C4-2B (cell line): ENCODE measurements at regions not wholly inside any gene's neighbourhood (a gene's known extent, or its start where the extent isn't known, plus 50 kb on each side); places are given as distances from the start of the nearest gene placed in this dataset.
A peak's percentile ranks its signal among the peaks of the same experiment; 100 is the strongest.

Experiments used
- H3K27ac ChIP-seq: fragments of 450-650 bp; 2 replicates; pipeline ENCODE4 v1.5.1; 2017
- ZFX ChIP-seq: fragments of 450-650 bp; IDR thresholded peaks from 2 replicates; pipeline ENCODE4 v1.6.1; 2017
- TF ChIP-seq, protein P1 (sequence below): fragments of 450-650 bp; conservative IDR thresholded peaks from 2 replicates; pipeline ENCODE4 v1.5.1; 2017; ENCODE audit warnings: mild to moderate bottlenecking

DNA sequence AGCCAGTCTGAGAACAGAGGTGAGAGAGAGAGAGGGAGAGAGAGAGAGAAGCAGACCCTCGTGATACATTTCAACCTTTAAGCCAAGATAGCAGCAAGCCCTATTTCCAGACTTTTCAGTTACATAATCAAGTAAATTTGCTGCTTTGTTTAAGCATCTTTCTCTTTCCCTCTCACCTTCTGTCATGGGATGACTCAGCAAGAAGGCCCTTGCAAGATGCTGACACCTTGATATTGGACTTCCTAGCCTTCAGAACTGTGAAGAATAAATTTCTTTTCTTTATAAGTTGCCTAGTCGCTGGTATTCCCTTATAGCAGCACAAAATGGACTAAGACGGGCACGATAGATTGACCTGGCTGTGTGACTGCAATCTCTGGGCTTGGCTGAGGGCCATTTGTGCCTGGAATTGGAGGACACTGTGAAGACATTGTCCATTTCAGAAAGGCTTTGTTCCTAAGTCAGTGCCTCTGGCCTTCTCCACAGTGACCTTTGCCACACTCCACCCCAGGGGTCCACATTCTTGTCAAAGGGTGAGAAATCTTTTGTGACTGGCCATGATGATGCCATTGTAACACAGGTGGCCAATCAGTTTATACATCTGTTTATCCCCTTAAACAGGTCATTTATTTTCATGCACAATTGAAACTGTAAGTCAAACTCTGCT, 51.3 kb upstream of the ITSN2 start:
- no peak for TF ChIP-seq ZFX
- TF ChIP-seq, protein P1, sequence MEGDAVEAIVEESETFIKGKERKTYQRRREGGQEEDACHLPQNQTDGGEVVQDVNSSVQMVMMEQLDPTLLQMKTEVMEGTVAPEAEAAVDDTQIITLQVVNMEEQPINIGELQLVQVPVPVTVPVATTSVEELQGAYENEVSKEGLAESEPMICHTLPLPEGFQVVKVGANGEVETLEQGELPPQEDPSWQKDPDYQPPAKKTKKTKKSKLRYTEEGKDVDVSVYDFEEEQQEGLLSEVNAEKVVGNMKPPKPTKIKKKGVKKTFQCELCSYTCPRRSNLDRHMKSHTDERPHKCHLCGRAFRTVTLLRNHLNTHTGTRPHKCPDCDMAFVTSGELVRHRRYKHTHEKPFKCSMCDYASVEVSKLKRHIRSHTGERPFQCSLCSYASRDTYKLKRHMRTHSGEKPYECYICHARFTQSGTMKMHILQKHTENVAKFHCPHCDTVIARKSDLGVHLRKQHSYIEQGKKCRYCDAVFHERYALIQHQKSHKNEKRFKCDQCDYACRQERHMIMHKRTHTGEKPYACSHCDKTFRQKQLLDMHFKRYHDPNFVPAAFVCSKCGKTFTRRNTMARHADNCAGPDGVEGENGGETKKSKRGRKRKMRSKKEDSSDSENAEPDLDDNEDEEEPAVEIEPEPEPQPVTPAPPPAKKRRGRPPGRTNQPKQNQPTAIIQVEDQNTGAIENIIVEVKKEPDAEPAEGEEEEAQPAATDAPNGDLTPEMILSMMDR: no peak
- peak overlapping the region; percentile 40; the same call in 1 of the 2 replicates for H3K27ac ChIP-seq

DNA sequence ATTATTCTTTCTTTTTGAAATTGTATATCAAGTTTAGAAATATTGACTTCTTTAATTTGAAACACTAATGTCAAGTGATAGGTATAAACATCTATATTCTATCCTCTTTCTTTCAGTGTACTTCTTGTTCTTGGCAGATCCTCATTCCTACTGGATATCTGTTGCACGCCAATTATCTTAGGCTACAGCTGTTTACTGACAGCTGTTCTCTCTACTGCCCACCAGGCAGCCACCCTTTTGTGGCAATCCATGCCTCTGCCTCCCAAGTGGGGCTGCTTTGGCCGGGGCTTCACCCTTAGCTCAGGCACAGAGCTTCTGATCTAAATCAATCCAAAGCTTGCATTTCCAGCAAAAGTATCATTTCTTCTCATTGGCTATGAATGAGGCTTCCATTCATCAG, 50.6 kb upstream of the ITSN2 start:
- peak overlapping the region; percentile 40 for H3K27ac ChIP-seq
- TF ChIP-seq ZFX: no peak
- TF ChIP-seq, protein P1: no peak

DNA sequence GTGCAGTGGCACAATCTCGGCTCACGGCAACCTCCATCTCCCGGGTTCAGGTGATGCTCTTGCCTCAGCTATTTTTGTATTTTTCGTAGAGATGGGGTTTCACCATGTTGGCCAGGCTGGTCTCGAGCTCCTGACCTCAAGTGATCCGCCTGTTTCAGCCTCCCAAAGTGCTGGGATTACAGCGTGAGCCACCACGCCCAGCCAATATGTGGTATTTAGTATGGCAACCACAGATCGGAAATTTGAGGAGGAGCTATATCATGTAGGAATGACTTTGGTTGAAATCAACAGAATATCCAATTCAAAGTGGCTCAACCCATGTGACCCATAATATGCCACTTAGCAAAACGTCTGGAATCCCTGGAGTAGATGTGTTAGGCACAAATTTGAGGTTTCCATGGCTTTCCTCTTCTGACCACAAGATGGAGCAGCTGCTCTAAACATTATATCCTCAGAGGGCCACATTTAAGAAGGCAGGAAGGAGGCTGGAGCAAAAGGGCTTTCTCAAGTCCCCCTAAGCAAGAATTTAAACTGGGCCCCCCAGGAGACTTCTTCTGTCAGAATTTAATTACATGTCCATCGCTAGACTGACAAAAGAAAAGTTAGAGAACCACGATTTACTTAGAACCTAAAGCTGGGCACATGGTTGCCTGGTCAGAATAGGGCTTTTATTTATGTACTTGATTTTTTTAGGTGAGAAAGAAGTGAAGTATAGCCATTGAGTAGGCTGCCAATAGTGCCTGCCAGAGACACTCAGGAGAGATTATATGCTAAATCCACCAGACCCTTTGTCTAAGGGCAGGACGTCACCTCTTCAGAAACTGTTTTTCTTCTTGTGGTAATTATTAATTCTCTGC, 49.6 kb upstream of the ITSN2 start:
- H3K27ac ChIP-seq: peak overlapping the region; percentile 15; the same call in 1 of the 2 replicates
- TF ChIP-seq ZFX: no peak
- TF ChIP-seq, protein P1: peak; percentile 83
